GM18870 (cell line): ENCODE measurements at regions not wholly inside any gene's neighbourhood (a gene's known extent, or its start where the extent isn't known, plus 50 kb on each side); places are given as distances from the start of the nearest gene placed in this dataset.

ENCODE experiments used
- ATAC-seq: cut with Tn5 transposase; IDR thresholded peaks from one replicate; pipeline ENCODE4 v1.9.1; 2021; ENCODE audit warnings: moderate library complexity; ENCODE audit not compliant: unreplicated experiment

DNA sequence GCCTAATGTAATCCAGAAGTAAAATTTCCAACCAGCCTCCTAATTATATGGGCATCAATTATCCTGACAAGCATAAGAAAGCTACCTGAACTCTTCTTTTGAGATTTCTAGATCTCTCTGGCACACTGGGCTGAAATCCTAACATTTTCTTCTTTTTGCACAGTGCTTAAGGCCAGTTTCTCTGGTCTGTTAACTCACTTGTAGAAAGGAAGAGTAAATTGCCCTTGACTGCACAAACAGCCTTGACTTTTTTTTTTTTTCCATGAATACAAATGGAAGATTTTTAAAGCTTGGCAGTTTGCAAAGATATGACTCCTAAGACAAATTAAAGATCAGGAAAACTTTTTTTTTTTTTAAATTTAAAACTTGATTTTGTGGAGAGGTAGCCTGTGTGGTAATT lies 291.2 kb upstream of the MON1B start:
- no peak for ATAC-seq

- no peak for ATAC-seq
These were observed 290.4 kb upstream of the MON1B start for GRCh38 chr16:76900285-76901263.

GRCh38 chr16:76906552-76906951 lies 284.4 kb upstream of the MON1B start:
- ATAC-seq = no peak

- no peak for ATAC-seq
These were observed 280.1 kb upstream of the MON1B start for GRCh38 chr16:76910931-76911330.

GRCh38 chr16:76913046-76913445 lies 277.9 kb upstream of the MON1B start:
- ATAC-seq = no peak

DNA sequence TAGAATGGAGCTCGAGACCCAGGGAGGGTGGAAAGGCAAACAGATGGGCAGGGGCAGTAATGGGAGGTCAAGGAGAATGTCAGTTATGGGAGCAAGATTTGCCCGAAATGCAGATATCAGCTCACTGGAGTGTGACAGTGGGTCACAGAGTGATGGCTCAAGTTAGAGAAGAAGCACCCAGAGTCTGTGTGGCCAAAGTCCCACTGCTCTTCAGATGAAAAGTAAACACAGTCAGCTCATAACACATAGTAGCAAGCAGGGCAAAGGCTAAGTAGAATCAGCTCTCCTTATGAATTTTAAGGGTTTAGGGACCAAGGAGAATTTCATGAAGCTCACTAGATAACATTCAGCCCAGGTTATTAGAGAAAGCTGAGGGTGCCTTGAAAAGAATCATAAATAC lies 264.9 kb upstream of the MON1B start:
- no peak for ATAC-seq

GRCh38 chr16:76926595-76926994 lies 264.4 kb upstream of the MON1B start:
- no peak for ATAC-seq

- no peak for ATAC-seq
These were observed 259.8 kb upstream of the MON1B start for GRCh38 chr16:76931186-76931585.

- peak; percentile 72 for ATAC-seq
These were observed 258.3 kb upstream of the MON1B start for GRCh38 chr16:76932541-76933211.

DNA sequence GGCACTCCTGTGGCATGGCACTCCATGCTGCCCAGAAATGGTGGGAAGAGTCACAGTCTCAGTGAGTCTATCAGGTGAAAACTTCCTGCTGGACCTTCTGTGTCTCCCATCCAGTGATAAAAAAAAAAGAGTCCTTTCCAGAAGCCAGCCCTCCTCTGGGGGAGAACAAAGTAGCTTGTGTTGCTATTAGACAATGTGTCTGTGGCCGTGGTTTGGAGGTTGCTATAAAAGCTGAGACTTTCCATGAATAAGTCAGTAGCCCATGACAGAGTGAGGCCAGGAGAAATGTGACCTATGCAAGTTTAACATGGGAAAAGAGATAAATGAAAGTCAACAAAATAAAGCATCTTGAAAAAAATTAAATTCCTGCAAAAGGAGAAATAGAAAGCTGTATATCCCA lies 250.7 kb upstream of the MON1B start:
- ATAC-seq = no peak

DNA sequence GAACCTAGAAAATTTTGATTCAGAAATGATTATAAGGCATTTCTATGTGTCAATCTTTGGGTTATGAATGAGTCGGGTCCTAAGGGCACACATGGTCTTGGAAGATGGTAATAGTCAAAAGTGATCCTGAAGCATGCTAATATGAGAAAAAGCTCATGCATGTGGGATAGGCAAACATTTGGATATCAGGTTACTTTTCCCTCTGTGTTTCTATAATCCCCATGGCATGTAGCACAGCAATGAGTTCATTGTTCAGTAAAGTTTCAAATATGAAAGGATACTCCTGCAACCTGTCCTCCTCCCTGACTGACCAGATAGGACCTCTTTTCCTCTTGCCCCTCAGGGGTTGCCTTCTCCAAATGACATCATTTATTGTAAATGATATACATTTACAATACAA lies 249.9 kb upstream of the MON1B start:
- ATAC-seq = no peak

DNA sequence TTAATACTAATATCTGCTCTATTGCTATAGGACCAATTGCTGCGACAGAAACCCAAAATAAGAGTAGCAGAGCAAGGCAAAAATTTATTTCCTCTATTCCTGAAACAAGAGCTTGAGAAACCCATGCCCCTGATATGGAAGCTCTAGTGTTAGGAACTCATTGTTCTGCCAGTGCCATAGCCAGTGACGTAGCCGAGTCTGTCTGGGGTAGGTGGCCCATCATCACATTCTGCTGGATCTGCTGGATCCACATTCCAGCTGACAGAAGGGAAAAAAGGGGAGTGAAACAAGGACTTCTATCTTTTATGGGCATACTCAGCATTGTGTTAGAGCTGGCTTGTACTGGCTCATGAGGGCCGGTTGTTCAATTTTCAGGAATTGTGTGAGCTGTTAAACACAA lies 248.9 kb upstream of the MON1B start:
- no peak for ATAC-seq

DNA sequence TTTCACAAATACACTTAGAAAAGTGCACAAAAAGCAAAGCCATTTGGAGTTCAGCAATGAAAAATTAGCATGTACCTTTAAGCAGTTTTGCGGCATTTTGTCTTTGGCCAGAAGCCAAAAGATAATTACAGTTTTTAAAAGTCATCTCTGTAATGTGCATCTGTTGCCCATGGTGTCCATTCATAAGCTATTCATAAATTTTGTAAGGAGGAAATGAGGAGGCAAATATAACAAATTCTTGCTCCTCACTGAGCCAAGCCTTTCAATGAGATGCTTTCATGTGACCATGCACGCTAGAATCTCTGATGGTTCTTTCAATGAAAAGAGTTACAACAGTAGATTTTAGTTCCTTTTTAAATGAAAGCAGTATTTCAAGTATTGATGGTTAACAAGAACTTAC lies 247.1 kb upstream of the MON1B start:
- ATAC-seq = no peak

GRCh38 chr16:76946879-76947278 lies 244.1 kb upstream of the MON1B start:
- ATAC-seq = no peak

GRCh38 chr16:76947749-76948148 lies 243.2 kb upstream of the MON1B start:
- ATAC-seq = no peak

DNA sequence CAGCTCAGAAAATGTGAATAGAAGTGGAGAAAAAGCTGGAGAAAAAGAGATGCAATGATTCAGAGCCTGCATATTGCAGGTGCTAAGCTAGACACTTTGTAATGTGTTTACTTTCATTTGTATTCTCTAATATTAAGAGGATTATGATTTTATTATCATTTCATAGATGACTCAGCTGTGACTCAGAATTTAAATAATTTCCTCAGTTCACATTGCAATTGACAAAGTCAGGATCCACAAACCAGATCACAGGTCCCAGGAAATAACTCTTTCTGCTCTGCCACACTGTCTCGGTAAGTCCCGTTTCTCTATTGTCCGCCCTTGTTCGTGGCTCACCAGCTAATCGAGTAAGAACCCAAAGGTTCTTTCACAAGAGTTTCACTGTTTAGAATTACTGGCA lies 235.4 kb upstream of the MON1B start:
- ATAC-seq = no peak

DNA sequence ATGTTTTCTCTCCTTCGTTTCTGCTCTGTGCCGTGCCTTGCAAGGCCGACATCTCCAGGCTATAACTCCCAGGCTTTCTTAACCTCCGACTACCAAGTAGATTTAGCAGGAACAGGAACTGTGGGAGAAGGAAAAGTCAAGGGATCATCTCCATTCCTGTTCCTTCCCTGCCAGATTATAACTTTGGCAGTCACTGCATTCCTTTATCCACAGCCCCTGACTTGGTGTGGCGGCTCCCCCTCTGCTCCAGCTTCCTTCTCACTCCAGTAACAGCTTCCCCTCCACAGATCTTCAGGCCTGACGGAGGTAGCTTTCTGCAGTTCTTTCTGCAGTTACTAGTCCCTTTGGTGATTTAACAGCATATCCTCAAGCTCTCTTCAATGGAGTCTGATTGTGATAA lies 234.6 kb upstream of the MON1B start:
- ATAC-seq = no peak

- ATAC-seq = no peak
These were observed 234.1 kb upstream of the MON1B start for GRCh38 chr16:76956841-76957240.

GRCh38 chr16:76959166-76959565 lies 231.8 kb upstream of the MON1B start:
- ATAC-seq = no peak

- ATAC-seq = no peak
These were observed 227.2 kb upstream of the MON1B start for GRCh38 chr16:76963614-76964315.

- no peak for ATAC-seq
These were observed 226.4 kb upstream of the MON1B start for GRCh38 chr16:76964464-76965154.
